Gastroesophageal sphincter (tissue), 4 donors: ENCODE measurements at regions not wholly inside any gene's neighbourhood (a gene's known extent, or its start where the extent isn't known, plus 50 kb on each side); places are given as distances from the start of the nearest gene placed in this dataset.

Experiments
- ATAC-seq: fragments of 150-250 bp; one replicate; pipeline ENCODE4 v1.9.1; 2016; ENCODE audit warnings: mild to moderate bottlenecking, moderate library complexity
- H3K27ac ChIP-seq, 4 donors: fragments of 200-600 bp; sonication (generic) in 3 of 4; 1 replicate in 3 of 4; 2 replicates in 1 of 4; pipeline ENCODE4 v1.5.1; 2016 to 2019
- H3K27me3 ChIP-seq: fragments of 200-600 bp; sonication (generic); one replicate; pipeline ENCODE4 v1.5.1; 2019
- H3K36me3 ChIP-seq, 2 donors: fragments of 200-600 bp; sonication (generic); one replicate each; pipeline ENCODE4 v1.5.1; 2019; ENCODE audit warnings: control low read depth in 1 of 2
- H3K4me1 ChIP-seq, 3 donors: fragments of 200-600 bp; sonication (generic); 1 replicate in 2 of 3; 2 replicates in 1 of 3; pipeline ENCODE4 v1.5.1; 2016 to 2019; ENCODE audit warnings: control low read depth in 2 of 3
- H3K4me3 ChIP-seq, 2 donors: fragments of 200-600 bp; sonication (generic); one replicate each; pipeline ENCODE4 v1.5.1; 2019; ENCODE audit warnings: mild to moderate bottlenecking in 1 of 2, moderate library complexity in 1 of 2
- H3K9me3 ChIP-seq, 3 donors: fragments of 200-600 bp; sonication (generic); one replicate each; pipeline ENCODE4 v1.5.1; 2017 to 2019; ENCODE audit warnings: control low read depth in 2 of 3
- EP300 ChIP-seq: sonication (generic); formaldehyde crosslinking; IDR thresholded peaks from one replicate; pipeline ENCODE4 v1.6.1; 2017; ENCODE audit warnings: antibody characterized with exemption, mild to moderate bottlenecking
- POLR2A ChIP-seq, 2 donors: fragments of 450-650 bp; IDR thresholded peaks; one replicate each; pipeline ENCODE4 v1.6.1; 2017; ENCODE audit warnings: antibody characterized with exemption in 2 of 2, mild to moderate bottlenecking in 2 of 2, moderate library complexity in 1 of 2
- POLR2AphosphoS5 ChIP-seq: sonication (generic); formaldehyde crosslinking; IDR thresholded peaks from one replicate; pipeline ENCODE4 v1.6.1; 2017; ENCODE audit warnings: antibody characterized with exemption
- WGBS, 2 donors: methylation state at CpG; one replicate each; pipeline ENCODE4 v1.1.5; 2018; ENCODE audit warnings: low coverage in 1 of 2; 5-methylcytosine and 5-hydroxymethylcytosine counted together
- TF ChIP-seq, protein P1 (sequence below), 4 experiments: fragments of 200-600 bp in 2 of 4; fragments of 450-650 bp in 2 of 4; sonication (generic) in 1 of 4; IDR thresholded peaks; one replicate each; pipeline ENCODE4 v1.5.1; 2017 to 2019; ENCODE audit warnings: antibody characterized with exemption in 4 of 4, mild to moderate bottlenecking in 2 of 4, moderate library complexity in 2 of 4

DNA sequence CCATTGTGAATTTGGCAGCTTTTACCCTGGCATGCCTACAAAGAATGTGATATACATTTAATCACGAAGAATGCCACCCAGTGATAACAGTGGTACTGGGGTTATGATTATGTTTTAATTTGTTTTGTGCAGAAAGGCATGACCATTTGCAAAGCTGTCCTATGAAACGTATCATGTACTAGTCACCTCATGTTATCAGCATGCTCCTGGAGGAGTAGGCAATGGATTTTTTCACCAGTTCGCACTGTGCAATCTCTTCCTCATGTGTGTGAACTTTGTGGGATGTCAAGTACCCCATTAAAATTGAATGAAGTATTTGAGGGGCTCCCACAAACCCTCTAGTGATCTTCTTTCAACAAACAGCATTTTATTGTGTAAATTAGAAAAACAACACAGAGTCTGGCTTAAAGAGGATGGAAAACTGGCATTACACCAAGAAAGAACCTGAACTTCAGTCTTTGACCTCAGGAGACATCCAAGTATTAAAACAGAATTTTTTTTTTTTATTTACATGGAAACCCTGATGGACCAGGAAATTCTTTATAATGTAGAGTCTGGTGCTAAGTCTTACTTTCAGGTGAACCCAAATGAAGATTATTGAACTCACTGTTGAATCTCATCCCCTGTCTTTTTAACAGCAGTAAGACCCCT lies 200.6 kb upstream of the PGRMC2 start:
- WGBS, 2 donors = 72% methylated on average over 2 to 3 of the region's 3 CpGs
- H3K36me3 ChIP-seq = no peaks in the 10 kb centered on the region

DNA sequence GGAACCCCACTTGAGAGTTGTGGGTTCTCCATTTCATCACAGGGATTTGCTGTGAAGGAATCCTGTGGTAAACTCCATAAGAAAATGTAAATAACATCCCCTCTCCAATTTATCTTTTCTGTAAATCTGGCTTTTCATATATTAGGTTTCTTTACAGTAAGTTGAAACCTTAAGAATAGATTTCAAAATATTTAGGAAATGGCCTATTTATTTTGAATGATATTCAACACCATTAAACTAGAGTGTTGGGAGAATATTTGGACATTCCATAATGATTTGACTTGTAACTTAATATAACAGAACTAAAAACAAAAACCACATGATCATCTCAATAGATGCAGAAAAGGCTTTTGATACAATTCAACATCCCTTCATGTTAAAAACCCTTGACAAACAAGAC lies 197.3 kb upstream of the PGRMC2 start:
- H3K9me3 ChIP-seq = peaks cover 0 to 8% (median 0%) of the 10 kb centered on the region in 3 donors
- H3K4me3 ChIP-seq = no peak overlapping the region
- no peaks in the 10 kb centered on the region for H3K4me1 ChIP-seq
- H3K27ac ChIP-seq = no peak overlapping the region
- H3K36me3 ChIP-seq = no peaks in the 10 kb centered on the region
- no peak for ATAC-seq
- TF ChIP-seq POLR2AphosphoS5 (no peak), POLR2A (IDR thresholded peaks at IDR 0.05) (no peak), EP300 (no peak)
- TF ChIP-seq, protein P1, sequence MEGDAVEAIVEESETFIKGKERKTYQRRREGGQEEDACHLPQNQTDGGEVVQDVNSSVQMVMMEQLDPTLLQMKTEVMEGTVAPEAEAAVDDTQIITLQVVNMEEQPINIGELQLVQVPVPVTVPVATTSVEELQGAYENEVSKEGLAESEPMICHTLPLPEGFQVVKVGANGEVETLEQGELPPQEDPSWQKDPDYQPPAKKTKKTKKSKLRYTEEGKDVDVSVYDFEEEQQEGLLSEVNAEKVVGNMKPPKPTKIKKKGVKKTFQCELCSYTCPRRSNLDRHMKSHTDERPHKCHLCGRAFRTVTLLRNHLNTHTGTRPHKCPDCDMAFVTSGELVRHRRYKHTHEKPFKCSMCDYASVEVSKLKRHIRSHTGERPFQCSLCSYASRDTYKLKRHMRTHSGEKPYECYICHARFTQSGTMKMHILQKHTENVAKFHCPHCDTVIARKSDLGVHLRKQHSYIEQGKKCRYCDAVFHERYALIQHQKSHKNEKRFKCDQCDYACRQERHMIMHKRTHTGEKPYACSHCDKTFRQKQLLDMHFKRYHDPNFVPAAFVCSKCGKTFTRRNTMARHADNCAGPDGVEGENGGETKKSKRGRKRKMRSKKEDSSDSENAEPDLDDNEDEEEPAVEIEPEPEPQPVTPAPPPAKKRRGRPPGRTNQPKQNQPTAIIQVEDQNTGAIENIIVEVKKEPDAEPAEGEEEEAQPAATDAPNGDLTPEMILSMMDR (IDR thresholded peaks at IDR 0.05) = no peak
- H3K27me3 ChIP-seq = no peaks in the 10 kb centered on the region

More for the DNA sequence above, 200.6 kb upstream of the PGRMC2 start:
- no peak for ATAC-seq
- no peaks in the 10 kb centered on the region for H3K9me3 ChIP-seq
- H3K4me3 ChIP-seq = no peak overlapping the region
- no peaks in the 10 kb centered on the region for H3K27me3 ChIP-seq
- no peaks in the 10 kb centered on the region for H3K4me1 ChIP-seq
- TF ChIP-seq, protein P1 (IDR thresholded peaks at IDR 0.05) = no peak
- TF ChIP-seq POLR2AphosphoS5 (no peak), POLR2A (IDR thresholded peaks at IDR 0.05) (no peak), EP300 (no peak)
- H3K27ac ChIP-seq = no peak overlapping the region

DNA sequence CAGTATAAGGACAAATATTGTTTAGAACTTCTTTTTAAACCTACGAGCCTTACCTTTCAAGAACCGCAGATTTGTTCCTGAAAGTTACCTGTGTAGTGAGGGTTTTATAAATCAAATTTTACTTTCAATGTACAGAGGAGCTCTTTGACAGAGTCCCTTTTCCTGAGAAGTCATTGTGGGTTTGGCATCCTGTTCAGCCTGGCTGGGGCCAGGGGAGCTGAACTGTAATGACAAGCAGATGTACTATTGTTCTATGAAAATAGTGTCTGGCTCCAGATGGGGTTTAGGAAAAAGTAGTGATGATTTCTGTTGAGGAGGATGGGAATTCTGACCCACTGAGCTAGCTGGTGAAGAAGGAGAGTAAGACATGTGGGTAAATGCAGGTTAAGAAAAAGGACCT lies 196.2 kb upstream of the PGRMC2 start:
- no peak overlapping the region for H3K4me3 ChIP-seq
- H3K27me3 ChIP-seq = no peaks in the 10 kb centered on the region
- H3K4me1 ChIP-seq = no peaks in the 10 kb centered on the region
- TF ChIP-seq, protein P1 (IDR thresholded peaks at IDR 0.05) = no peak
- TF ChIP-seq POLR2AphosphoS5 (no peak), POLR2A (IDR thresholded peaks at IDR 0.05) (no peak)
- ATAC-seq = no peak
- H3K27ac ChIP-seq = no peak overlapping the region
- 68 to 71% methylated on average over 2 of the region's 2 CpGs for WGBS, 2 donors
- H3K9me3 ChIP-seq = peaks cover 0 to 8% (median 0%) of the 10 kb centered on the region in 3 donors
- H3K36me3 ChIP-seq = no peaks in the 10 kb centered on the region

DNA sequence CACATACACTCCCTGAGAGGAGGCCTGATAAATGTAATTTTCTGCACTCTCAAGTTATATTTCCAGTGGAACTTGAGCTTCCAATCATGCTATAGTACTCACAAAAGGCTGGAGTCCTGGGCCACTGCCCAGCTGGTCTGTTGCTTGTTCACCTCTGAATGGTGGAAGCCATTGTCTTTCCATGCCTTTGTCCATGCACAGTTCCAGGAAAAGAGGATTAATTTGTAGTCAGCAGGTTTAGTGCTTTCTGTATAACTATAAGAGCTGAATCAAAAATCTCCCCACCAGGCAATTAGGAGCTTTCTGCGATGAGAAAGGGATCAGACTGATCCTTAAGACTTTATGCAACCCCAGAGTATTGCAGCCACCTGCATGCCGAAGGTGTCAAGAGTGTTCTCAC lies 195.4 kb upstream of the PGRMC2 start:
- ATAC-seq = no peak
- no peak overlapping the region for H3K27ac ChIP-seq
- H3K36me3 ChIP-seq = no peaks in the 10 kb centered on the region
- peaks cover 0 to 8% (median 0%) of the 10 kb centered on the region in 3 donors for H3K9me3 ChIP-seq
- 90 to 93% methylated on average over 2 of the region's 2 CpGs for WGBS, 2 donors
- no peaks in the 10 kb centered on the region for H3K27me3 ChIP-seq
- TF ChIP-seq EP300 (no peak), POLR2A (IDR thresholded peaks at IDR 0.05) (no peak), POLR2AphosphoS5 (no peak)
- TF ChIP-seq, protein P1 (IDR thresholded peaks at IDR 0.05) = no peak
- no peak overlapping the region for H3K4me3 ChIP-seq
- H3K4me1 ChIP-seq = no peaks in the 10 kb centered on the region

DNA sequence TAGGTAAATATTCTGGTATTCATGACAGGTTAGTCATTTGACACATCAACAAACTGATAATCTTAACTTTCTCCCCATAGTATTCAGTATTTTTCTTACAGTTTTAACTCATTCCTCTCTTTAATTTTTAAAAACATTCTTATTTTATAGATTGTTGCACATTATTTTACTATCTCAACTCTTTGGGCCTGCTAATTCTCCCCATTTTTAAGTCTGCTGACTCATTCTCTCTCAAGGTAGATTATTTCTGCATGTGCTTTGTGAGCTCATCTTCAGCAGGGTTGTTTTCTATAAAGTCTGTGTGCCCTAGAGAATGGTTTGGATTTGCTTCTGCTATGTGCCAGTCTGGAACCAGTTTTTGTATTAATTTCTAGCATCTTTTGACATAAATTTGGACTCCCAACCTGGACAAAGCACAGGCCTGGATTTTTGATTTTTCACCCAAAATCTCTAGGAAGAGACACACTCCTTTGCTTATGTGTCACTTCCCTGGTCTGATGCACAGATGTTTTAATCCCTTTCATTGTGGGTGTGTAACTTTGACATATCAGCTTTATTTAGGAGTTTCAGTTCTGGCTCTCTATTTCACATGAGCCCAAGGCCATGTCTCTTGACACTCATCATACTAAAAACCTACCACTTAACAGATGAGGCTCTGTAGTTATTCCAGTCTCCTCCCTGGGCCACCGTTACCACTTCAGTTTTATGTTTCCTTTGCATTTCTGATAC lies 194.3 kb upstream of the PGRMC2 start:
- H3K9me3 ChIP-seq = peaks cover 0 to 8% (median 0%) of the 10 kb centered on the region in 3 donors
- H3K4me3 ChIP-seq = no peak overlapping the region
- no peak overlapping the region for H3K27ac ChIP-seq
- H3K36me3 ChIP-seq = no peaks in the 10 kb centered on the region
- H3K27me3 ChIP-seq = no peaks in the 10 kb centered on the region
- TF ChIP-seq POLR2AphosphoS5 = no peak
- no peak for TF ChIP-seq EP300
- H3K4me1 ChIP-seq = no peaks in the 10 kb centered on the region
- no peak for ATAC-seq
- WGBS, 2 donors = 82 to 86% methylated on average over 1 of the region's 1 CpG
